Mesothelial cell of epicardium (in vitro differentiated cells): ENCODE measurements at regions not wholly inside any gene's neighbourhood (a gene's known extent, or its start where the extent isn't known, plus 50 kb on each side); places are given as distances from the start of the nearest gene placed in this dataset.
"Not testable (repeated sequence)": the region's sequence is repeated elsewhere in the genome, so short reads cannot be mapped to it uniquely, and the experiment has no call there.

Source experiments
- DNase-seq, 2 experiments: peaks; one replicate each; pipeline ENCODE4 v3.0.0; 2021; ENCODE audit warnings: low spot score in 2 of 2; ENCODE audit not compliant: unreplicated experiment in 2 of 2
- H3K27ac Mint-ChIP-seq: 2 replicates; pipeline ENCODE4 v1.8.0; 2021; ENCODE audit warnings: mixed read lengths
- H3K27me3 Mint-ChIP-seq: 2 replicates; pipeline ENCODE4 v1.8.0; 2021; ENCODE audit warnings: low read depth, mixed read lengths
- H3K36me3 Mint-ChIP-seq: 2 replicates; pipeline ENCODE4 v1.8.0; 2021; ENCODE audit warnings: mixed read lengths
- H3K4me1 Mint-ChIP-seq: 2 replicates; pipeline ENCODE4 v1.8.0; 2021; ENCODE audit warnings: mixed read lengths
- H3K4me3 Mint-ChIP-seq: 2 replicates; pipeline ENCODE4 v1.8.0; 2021; ENCODE audit warnings: mild to moderate bottlenecking, moderate library complexity, mixed read lengths
- H3K9me3 Mint-ChIP-seq: 2 replicates; pipeline ENCODE4 v1.8.0; 2021; ENCODE audit warnings: mixed read lengths
- TF ChIP-seq, protein P1 (sequence below): fragments of 200-600 bp; sonication (generic); IDR thresholded peaks from one replicate; pipeline ENCODE4 v1.5.0; 2021; ENCODE audit warnings: antibody characterized with exemption; ENCODE audit not compliant: unreplicated experiment

DNA sequence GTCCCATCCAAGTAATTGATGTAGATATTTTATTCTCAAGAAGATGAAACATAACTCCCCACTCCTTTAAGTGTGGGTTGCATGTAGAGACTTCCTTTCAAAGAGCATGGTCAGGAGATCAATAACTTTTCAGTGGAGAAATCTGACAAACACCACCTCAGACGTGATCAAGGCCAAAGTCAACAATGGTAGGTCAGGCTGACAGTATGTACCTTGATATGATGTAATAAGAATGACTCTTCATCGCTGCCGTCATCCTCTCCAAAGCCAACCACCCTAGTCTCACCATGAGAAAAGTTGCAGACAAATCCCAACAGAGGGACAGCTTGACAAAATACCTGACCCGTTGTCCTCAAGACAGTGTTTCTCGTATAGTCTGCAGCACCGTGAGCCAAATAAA, 67.3 kb upstream of the DHRSX start:
- H3K36me3 Mint-ChIP-seq: peaks cover 12% of the 10 kb centered on the region
- no peak for DNase-seq
- no peak overlapping the region for H3K27ac Mint-ChIP-seq
- H3K4me1 Mint-ChIP-seq: peaks cover 5% of the 10 kb centered on the region
- no peak overlapping the region for H3K4me3 Mint-ChIP-seq
- H3K27me3 Mint-ChIP-seq: no peaks in the 10 kb centered on the region
- H3K9me3 Mint-ChIP-seq: peaks cover 16% of the 10 kb centered on the region
- TF ChIP-seq, protein P1, sequence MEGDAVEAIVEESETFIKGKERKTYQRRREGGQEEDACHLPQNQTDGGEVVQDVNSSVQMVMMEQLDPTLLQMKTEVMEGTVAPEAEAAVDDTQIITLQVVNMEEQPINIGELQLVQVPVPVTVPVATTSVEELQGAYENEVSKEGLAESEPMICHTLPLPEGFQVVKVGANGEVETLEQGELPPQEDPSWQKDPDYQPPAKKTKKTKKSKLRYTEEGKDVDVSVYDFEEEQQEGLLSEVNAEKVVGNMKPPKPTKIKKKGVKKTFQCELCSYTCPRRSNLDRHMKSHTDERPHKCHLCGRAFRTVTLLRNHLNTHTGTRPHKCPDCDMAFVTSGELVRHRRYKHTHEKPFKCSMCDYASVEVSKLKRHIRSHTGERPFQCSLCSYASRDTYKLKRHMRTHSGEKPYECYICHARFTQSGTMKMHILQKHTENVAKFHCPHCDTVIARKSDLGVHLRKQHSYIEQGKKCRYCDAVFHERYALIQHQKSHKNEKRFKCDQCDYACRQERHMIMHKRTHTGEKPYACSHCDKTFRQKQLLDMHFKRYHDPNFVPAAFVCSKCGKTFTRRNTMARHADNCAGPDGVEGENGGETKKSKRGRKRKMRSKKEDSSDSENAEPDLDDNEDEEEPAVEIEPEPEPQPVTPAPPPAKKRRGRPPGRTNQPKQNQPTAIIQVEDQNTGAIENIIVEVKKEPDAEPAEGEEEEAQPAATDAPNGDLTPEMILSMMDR: no peak

DNA sequence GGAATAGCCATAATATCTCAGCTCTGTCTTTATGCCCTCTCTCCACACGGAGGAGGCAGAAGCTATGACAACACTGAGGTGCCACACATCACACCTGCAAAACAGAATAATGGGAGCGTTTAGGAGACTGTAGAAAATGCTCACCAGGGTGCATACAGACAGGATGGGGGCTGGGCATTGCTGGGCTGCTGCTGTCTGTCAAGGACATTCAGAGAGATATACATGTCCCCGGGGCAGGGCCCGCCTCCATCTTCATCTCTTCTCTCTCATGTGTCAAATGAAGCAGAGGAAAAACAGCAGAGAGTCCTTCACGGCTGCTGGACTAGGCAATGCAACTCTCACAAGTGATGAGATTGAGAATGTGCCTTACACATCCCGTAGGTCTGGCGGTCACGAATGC, 65.3 kb upstream of the DHRSX start:
- Mint-ChIP-seq H3K27ac (no peak overlapping the region), H3K27me3 (no peaks in the 10 kb centered on the region), H3K4me3 (no peak overlapping the region), H3K9me3 (peaks cover 16% of the 10 kb centered on the region), H3K36me3 (peaks cover 9% of the 10 kb centered on the region), H3K4me1 (peaks cover 5% of the 10 kb centered on the region)
- TF ChIP-seq, protein P1: no peak
- no peak for DNase-seq

DNA sequence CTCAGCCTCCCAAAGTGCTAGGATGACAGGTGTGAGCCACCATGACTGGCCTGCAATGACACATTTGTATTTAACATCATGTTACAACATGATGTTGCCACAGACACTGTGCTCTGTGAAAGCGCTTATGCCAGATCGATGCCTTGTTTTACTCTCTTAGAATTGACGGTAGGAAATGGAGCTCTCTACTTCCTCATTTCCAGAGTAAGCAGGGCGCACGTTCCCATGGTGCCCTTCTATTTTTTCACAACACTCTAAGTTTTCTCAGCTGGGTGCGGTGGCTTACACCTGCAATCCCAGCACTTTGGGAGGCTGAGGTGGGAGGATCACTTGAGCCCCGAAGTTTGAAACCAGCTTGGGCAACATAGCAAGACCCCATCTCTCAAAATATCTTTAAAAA, 60.7 kb upstream of the DHRSX start:
- no peak for DNase-seq
- H3K9me3 Mint-ChIP-seq: no peaks in the 10 kb centered on the region
- H3K27me3 Mint-ChIP-seq: peaks cover 9% of the 10 kb centered on the region
- H3K4me1 Mint-ChIP-seq: peaks cover 5% of the 10 kb centered on the region
- TF ChIP-seq, protein P1: no peak
- H3K36me3 Mint-ChIP-seq: no peaks in the 10 kb centered on the region
- no peak overlapping the region for H3K4me3 Mint-ChIP-seq
- no peak overlapping the region for H3K27ac Mint-ChIP-seq

DNA sequence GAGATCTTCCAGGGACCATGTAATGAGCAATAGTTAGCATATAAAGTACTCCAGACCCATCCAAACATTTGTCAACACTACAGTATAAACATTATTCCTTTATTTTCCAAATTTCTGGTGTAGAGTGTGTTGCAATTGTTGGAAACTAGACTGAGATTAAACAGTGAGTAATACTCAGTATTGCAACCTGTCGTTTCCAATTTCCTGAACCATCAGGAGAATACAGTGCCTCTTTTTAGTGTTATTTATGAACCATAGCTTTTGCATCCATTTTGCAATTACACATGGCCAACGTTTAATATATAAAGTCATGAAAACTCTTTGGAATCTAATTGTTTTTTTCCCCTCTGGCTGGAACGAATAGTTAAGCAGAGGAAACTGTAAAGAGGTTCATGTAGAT, 58.3 kb upstream of the DHRSX start:
- H3K27ac Mint-ChIP-seq: no peak overlapping the region
- peaks cover 15% of the 10 kb centered on the region for H3K9me3 Mint-ChIP-seq

DNA sequence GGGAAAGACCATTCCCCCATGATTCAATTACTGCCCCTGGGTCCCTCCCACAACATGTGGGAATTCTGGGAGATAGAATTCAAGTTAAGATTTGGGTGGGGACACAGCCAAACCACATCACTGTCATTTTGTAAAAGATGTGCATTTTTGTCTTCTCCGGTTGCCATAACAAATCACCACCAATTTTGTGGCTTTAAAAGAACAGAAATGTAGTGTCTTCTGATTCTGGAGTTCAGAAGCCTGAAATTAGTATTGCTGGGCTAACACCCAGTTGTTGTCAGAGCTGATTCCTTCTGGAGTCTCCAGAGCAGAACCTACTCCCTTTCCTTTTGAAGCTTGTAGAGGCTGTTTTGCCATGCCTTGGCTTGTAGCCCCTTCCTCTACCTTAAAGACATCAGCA, 54.1 kb upstream of the DHRSX start:
- Mint-ChIP-seq H3K4me1 (peaks cover 14% of the 10 kb centered on the region), H3K36me3 (no peaks in the 10 kb centered on the region), H3K27me3 (peaks cover 7% of the 10 kb centered on the region), H3K9me3 (peaks cover 15% of the 10 kb centered on the region), H3K27ac (no peak overlapping the region), H3K4me3 (no peak overlapping the region)
- TF ChIP-seq, protein P1: no peak
- DNase-seq: no peak

More for the DNA sequence above, 58.3 kb upstream of the DHRSX start:
- H3K36me3 Mint-ChIP-seq: no peaks in the 10 kb centered on the region
- no peaks in the 10 kb centered on the region for H3K4me1 Mint-ChIP-seq
- peaks cover 9% of the 10 kb centered on the region for H3K27me3 Mint-ChIP-seq
- DNase-seq: no peak
- TF ChIP-seq, protein P1: no peak
- no peak overlapping the region for H3K4me3 Mint-ChIP-seq

DNA sequence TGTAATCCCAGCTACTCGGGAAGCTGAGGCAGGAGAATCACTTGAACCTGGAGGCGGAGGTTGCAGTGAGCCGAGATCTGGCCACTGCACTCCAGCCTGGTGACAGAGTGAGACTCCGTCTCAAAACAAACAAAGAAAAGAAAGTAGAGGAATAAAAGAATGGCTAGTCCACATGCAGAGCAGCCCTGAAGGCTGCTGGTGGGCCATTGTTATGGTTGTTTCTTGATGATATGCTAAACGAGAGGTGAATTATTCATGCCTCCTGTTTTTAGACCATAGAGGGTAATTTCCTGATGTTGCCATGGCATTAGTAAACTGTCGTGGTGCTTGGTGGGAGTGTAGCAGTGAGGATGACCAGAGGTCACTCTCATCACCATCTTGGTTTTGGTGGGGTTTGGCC, 53.3 kb upstream of the DHRSX start:
- H3K4me1 Mint-ChIP-seq: peaks cover 22% of the 10 kb centered on the region
- H3K36me3 Mint-ChIP-seq, H3K27ac Mint-ChIP-seq, H3K27me3 Mint-ChIP-seq, DNase-seq, H3K4me3 Mint-ChIP-seq: not testable (repeated sequence)
- H3K9me3 Mint-ChIP-seq: peaks cover 15% of the 10 kb centered on the region
